Liver (tissue), 8 donors: ENCODE measurements at regions not wholly inside any gene's neighbourhood (a gene's known extent, or its start where the extent isn't known, plus 50 kb on each side); places are given as distances from the start of the nearest gene placed in this dataset.

Experiments used
- DNase-seq: peaks from one replicate; pipeline ENCODE4 v3.0.0-alpha.2; 2017; ENCODE audit warnings: low spot score
- H3K27ac ChIP-seq, 2 donors: one replicate each; pipeline ENCODE4 v1.7.0; 2013; ENCODE audit warnings: inconsistent platforms in 2 of 2, low read length in 2 of 2, control low read depth in 1 of 2, low read depth in 1 of 2, mild to moderate bottlenecking in 1 of 2
- H3K27me3 ChIP-seq, 4 donors: one replicate each; pipeline versions ENCODE4 v1.6.1 to v1.7.0; 2013; ENCODE audit warnings: low read length in 3 of 4, inconsistent platforms in 1 of 4, mild to moderate bottlenecking in 1 of 4, moderate library complexity in 1 of 4; ENCODE audit not compliant: control insufficient read depth in 4 of 4, insufficient read depth in 4 of 4
- H3K36me3 ChIP-seq, 4 donors: one replicate each; pipeline versions ENCODE4 v1.6.1 to v1.7.0; 2013; ENCODE audit warnings: low read length in 3 of 4, mild to moderate bottlenecking in 3 of 4, low read depth in 1 of 4, moderate library complexity in 1 of 4; ENCODE audit not compliant: control insufficient read depth in 4 of 4, insufficient read depth in 3 of 4
- H3K4me1 ChIP-seq, 4 donors: one replicate each; pipeline versions ENCODE4 v1.6.1 to v1.7.0; 2013; ENCODE audit warnings: low read length in 3 of 4, mild to moderate bottlenecking in 3 of 4, moderate library complexity in 1 of 4; ENCODE audit not compliant: control insufficient read depth in 4 of 4, insufficient read depth in 4 of 4
- H3K4me3 ChIP-seq, 3 donors: one replicate each; pipeline versions ENCODE4 v1.6.1 to v1.7.0; 2013; ENCODE audit warnings: low read length in 3 of 3, control low read depth in 1 of 3, low read depth in 1 of 3, mild to moderate bottlenecking in 1 of 3
- H3K9ac ChIP-seq, 2 donors: one replicate each; pipeline ENCODE4 v1.7.0; 2013; ENCODE audit warnings: low read length in 2 of 2, mild to moderate bottlenecking in 2 of 2, moderate library complexity in 2 of 2, control low read depth in 1 of 2, low read depth in 1 of 2
- H3K9me3 ChIP-seq, 4 donors: one replicate each; pipeline versions ENCODE4 v1.6.1 to v1.7.0; 2013; ENCODE audit warnings: low read length in 3 of 4; ENCODE audit not compliant: control insufficient read depth in 4 of 4
- EGR1 ChIP-seq, 2 donors: IDR thresholded peaks; 2 replicates each; pipeline ENCODE4 v1.6.1; 2016 to 2018; ENCODE audit warnings: antibody characterized with exemption in 2 of 2, low read depth in 2 of 2
- FOXA1 ChIP-seq: IDR thresholded peaks from 2 replicates; pipeline ENCODE4 v1.6.1; 2016; ENCODE audit warnings: antibody characterized with exemption
- FOXA2 ChIP-seq: IDR thresholded peaks from 2 replicates; pipeline ENCODE4 v1.6.1; 2016; ENCODE audit warnings: antibody characterized with exemption
- GABPA ChIP-seq, 2 donors: IDR thresholded peaks in 1 of 2; conservative IDR thresholded peaks in 1 of 2; 2 replicates each; pipeline ENCODE4 v1.6.1; 2016; ENCODE audit warnings: antibody characterized with exemption in 2 of 2, mild to moderate bottlenecking in 1 of 2, moderate library complexity in 1 of 2
- HNF4A ChIP-seq, 2 donors: conservative IDR thresholded peaks; 2 replicates each; pipeline ENCODE4 v1.6.1; 2016; ENCODE audit warnings: antibody characterized with exemption in 2 of 2, mild to moderate bottlenecking in 2 of 2
- MAX ChIP-seq: IDR thresholded peaks from 2 replicates; pipeline ENCODE4 v1.6.1; 2016; ENCODE audit warnings: antibody characterized with exemption
- NR2F2 ChIP-seq: IDR thresholded peaks from 2 replicates; pipeline ENCODE4 v1.6.1; 2016; ENCODE audit warnings: antibody characterized with exemption
- RAD21 ChIP-seq, 2 donors: IDR thresholded peaks; 2 replicates each; pipeline ENCODE4 v1.6.1; 2016; ENCODE audit warnings: antibody characterized with exemption in 2 of 2, mild to moderate bottlenecking in 2 of 2
- REST ChIP-seq: IDR thresholded peaks from 2 replicates; pipeline ENCODE4 v1.6.1; 2016; ENCODE audit warnings: antibody characterized with exemption, mild to moderate bottlenecking
- RXRA ChIP-seq, 2 donors: IDR thresholded peaks; 2 replicates each; pipeline ENCODE4 v1.6.1; 2017 to 2018; ENCODE audit warnings: antibody characterized with exemption in 2 of 2, mild to moderate bottlenecking in 1 of 2
- SP1 ChIP-seq: IDR thresholded peaks from 2 replicates; pipeline ENCODE4 v1.6.1; 2018; ENCODE audit warnings: antibody characterized with exemption, mild to moderate bottlenecking
- TAF1 ChIP-seq: conservative IDR thresholded peaks from 2 replicates; pipeline ENCODE4 v1.6.1; 2016; ENCODE audit warnings: antibody characterized with exemption, mild to moderate bottlenecking
- YY1 ChIP-seq: IDR thresholded peaks from 2 replicates; pipeline ENCODE4 v1.6.1; 2016; ENCODE audit warnings: antibody characterized with exemption, mild to moderate bottlenecking
- ZBTB33 ChIP-seq: IDR thresholded peaks from 2 replicates; pipeline ENCODE4 v1.6.1; 2016; ENCODE audit warnings: antibody characterized with exemption
- WGBS: extraction: QIAGEN DNeasy Blood & Tissue Kit; methylation state at CpG from one replicate; pipeline ENCODE4 v1.1.7; 2013; 5-methylcytosine and 5-hydroxymethylcytosine counted together
- TF ChIP-seq, protein P1 (sequence below): fragments of 150-350 bp; IDR thresholded peaks from 2 replicates; pipeline ENCODE4 v1.5.1; 2017; ENCODE audit warnings: improper control_type of control experiment, low read depth, low read length; ENCODE audit not compliant: missing input control
- TF ChIP-seq, protein P2 (sequence below): IDR thresholded peaks from 2 replicates; pipeline ENCODE4 v1.6.1; 2016; ENCODE audit warnings: antibody characterized with exemption
- donor health status: healthy.
- donor health status: healthy.
- donor health status: healthy.
- donor health status: healthy.
- donor health status: healthy.

GRCh38 chr22:47225931-47226633 is 463.6 kb downstream of the TBC1D22A start:
- no peak for TF ChIP-seq RAD21 (IDR thresholded peaks at IDR 0.05)
- TF ChIP-seq SP1 = no peak
- TF ChIP-seq REST = no peak
- no peak for TF ChIP-seq FOXA1
- TF ChIP-seq, protein P1, sequence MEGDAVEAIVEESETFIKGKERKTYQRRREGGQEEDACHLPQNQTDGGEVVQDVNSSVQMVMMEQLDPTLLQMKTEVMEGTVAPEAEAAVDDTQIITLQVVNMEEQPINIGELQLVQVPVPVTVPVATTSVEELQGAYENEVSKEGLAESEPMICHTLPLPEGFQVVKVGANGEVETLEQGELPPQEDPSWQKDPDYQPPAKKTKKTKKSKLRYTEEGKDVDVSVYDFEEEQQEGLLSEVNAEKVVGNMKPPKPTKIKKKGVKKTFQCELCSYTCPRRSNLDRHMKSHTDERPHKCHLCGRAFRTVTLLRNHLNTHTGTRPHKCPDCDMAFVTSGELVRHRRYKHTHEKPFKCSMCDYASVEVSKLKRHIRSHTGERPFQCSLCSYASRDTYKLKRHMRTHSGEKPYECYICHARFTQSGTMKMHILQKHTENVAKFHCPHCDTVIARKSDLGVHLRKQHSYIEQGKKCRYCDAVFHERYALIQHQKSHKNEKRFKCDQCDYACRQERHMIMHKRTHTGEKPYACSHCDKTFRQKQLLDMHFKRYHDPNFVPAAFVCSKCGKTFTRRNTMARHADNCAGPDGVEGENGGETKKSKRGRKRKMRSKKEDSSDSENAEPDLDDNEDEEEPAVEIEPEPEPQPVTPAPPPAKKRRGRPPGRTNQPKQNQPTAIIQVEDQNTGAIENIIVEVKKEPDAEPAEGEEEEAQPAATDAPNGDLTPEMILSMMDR = no peak
- no peak for TF ChIP-seq RXRA (IDR thresholded peaks at IDR 0.05)
- TF ChIP-seq TAF1 = no peak
- TF ChIP-seq FOXA2 = no peak
- DNase-seq = no peak
- no peaks in the 10 kb centered on the region for H3K9me3 ChIP-seq
- no peak overlapping the region for H3K4me3 ChIP-seq
- H3K4me1 ChIP-seq = no peaks in the 10 kb centered on the region
- H3K36me3 ChIP-seq = no peaks in the 10 kb centered on the region
- WGBS = 88% methylated on average over 15 of the region's 15 CpGs
- H3K27ac ChIP-seq = no peak overlapping the region
- no peak overlapping the region for H3K9ac ChIP-seq
- no peaks in the 10 kb centered on the region for H3K27me3 ChIP-seq

- Histone ChIP-seq H3K27me3 (no peaks in the 10 kb centered on the region), H3K4me1 (no peaks in the 10 kb centered on the region), H3K9ac (no peak overlapping the region), H3K36me3 (no peaks in the 10 kb centered on the region), H3K4me3 (no peak overlapping the region), H3K27ac (no peak overlapping the region), H3K9me3 (no peaks in the 10 kb centered on the region)
- 91% methylated on average over 11 of the region's 11 CpGs for WGBS
- no peak for DNase-seq
- TF ChIP-seq NR2F2 (no peak), GABPA (IDR thresholded peaks at IDR 0.05 in 1 of 2, conservative IDR thresholded peaks at IDR 0.05 in 1 of 2) (no peak), ZBTB33 (no peak), RAD21 (IDR thresholded peaks at IDR 0.05) (no peak), TAF1 (no peak), RXRA (IDR thresholded peaks at IDR 0.05) (no peak), FOXA2 (no peak), MAX (no peak), YY1 (no peak), REST (no peak), HNF4A (conservative IDR thresholded peaks at IDR 0.05) (no peak), SP1 (no peak), EGR1 (IDR thresholded peaks at IDR 0.05; ENCODE audit: low read depth in 2 of 2) (no peak)
- TF ChIP-seq, protein P2, sequence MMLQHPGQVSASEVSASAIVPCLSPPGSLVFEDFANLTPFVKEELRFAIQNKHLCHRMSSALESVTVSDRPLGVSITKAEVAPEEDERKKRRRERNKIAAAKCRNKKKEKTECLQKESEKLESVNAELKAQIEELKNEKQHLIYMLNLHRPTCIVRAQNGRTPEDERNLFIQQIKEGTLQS = no peak
Measured at GRCh38 chr22:47225080-47225930, 462.9 kb downstream of the TBC1D22A start.
